ENCODE measurements at regions not wholly inside any gene's neighbourhood (a gene's known extent, or its start where the extent isn't known, plus 50 kb on each side); places are given as distances from the start of the nearest gene placed in this dataset.

DNA sequence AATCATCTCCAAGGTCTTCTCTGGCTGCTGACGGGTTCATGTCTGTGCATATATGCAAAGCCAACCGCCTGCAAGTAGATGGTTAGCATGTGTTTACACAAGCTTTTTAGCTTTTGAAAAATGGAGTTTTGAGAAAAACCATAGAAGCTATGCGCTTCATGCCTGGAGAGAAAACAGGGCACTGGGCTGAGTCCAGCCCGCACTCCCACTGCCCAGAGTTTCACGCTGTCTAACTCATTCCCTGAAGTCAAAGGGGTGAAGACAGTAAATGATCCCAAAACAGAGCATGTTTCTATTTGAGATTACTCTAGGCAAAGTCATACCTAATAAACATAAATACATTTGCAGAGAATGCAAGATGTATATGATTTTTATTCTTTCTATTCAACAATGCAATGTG is 278.8 kb downstream of the IRX2 start:
- TF ChIP-seq CTCF (IDR thresholded peaks at IDR 0.05; ENCODE audit: borderline replicate concordance), result no peak
- no peaks in the 10 kb centered on the region for H3K4me1 ChIP-seq
- H3K27ac ChIP-seq (replicated peaks), result no peak overlapping the region
- intact Hi-C loops (cut with micrococcal nuclease), result no loop called here
- H3K27me3 ChIP-seq (ENCODE audit: low read depth), result peaks cover 60% of the 10 kb centered on the region
- H3K4me3 ChIP-seq, result no peak overlapping the region
- no peak for DNase-seq
- no peaks in the 10 kb centered on the region for H3K36me3 ChIP-seq
- no peaks in the 10 kb centered on the region for H3K9me3 ChIP-seq (replicated peaks)

- intact Hi-C loops (cut with micrococcal nuclease), result no loop called here
- no peaks in the 10 kb centered on the region for H3K9me3 ChIP-seq (replicated peaks)
- TF ChIP-seq CTCF (IDR thresholded peaks at IDR 0.05; ENCODE audit: borderline replicate concordance), result no peak
- H3K4me3 ChIP-seq, result no peak overlapping the region
- no peak for DNase-seq
- peaks cover 62% of the 10 kb centered on the region for H3K27me3 ChIP-seq (ENCODE audit: low read depth)
- no peak overlapping the region for H3K27ac ChIP-seq (replicated peaks)
- H3K4me1 ChIP-seq, result no peaks in the 10 kb centered on the region
- H3K36me3 ChIP-seq, result no peaks in the 10 kb centered on the region
These were observed 280.2 kb downstream of the IRX2 start for GRCh38 chr5:2471152-2471879.

- H3K4me3 ChIP-seq, result no peak overlapping the region
- intact Hi-C loops (cut with micrococcal nuclease), result no loop called here
- H3K9me3 ChIP-seq (replicated peaks), result no peaks in the 10 kb centered on the region
- no peak overlapping the region for H3K27ac ChIP-seq (replicated peaks)
- peaks cover 79% of the 10 kb centered on the region for H3K27me3 ChIP-seq (ENCODE audit: low read depth)
- TF ChIP-seq CTCF (IDR thresholded peaks at IDR 0.05; ENCODE audit: borderline replicate concordance), result no peak
- no peaks in the 10 kb centered on the region for H3K36me3 ChIP-seq
- no peaks in the 10 kb centered on the region for H3K4me1 ChIP-seq
- no peak for DNase-seq
These were observed 284.5 kb downstream of the IRX2 start for GRCh38 chr5:2466966-2467365.

DNA sequence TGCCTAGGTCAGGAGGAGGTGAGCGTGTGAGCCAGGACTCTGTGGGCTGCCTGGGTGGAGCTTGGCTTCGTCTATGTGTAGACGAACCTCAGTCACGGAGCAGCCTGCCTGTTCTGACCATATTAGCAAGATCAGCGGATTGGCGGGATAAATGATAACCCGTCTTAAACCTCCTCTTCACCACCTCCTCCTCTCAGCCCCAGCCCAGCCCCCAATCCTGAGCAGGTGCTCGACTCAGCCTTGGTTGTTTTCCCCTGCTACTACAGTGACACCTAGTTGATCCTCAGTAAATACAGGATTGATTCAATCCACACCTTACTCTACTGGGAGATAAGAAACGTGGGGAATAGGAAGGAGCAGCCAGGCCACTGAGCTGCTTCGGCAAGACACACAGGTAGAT is 286.1 kb downstream of the IRX2 start:
- Histone ChIP-seq H3K4me1 (no peaks in the 10 kb centered on the region), H3K36me3 (no peaks in the 10 kb centered on the region), H3K9me3 (replicated peaks) (no peaks in the 10 kb centered on the region), H3K27me3 (ENCODE audit: low read depth) (peaks cover 85% of the 10 kb centered on the region), H3K27ac (replicated peaks) (no peak overlapping the region), H3K4me3 (no peak overlapping the region)
- no peak for TF ChIP-seq CTCF (IDR thresholded peaks at IDR 0.05; ENCODE audit: borderline replicate concordance)
- DNase-seq, result no peak
- intact Hi-C loops (cut with micrococcal nuclease), result no loop called here

GRCh38 chr5:2464141-2464540 is 287.3 kb downstream of the IRX2 start:
- intact Hi-C loops (cut with micrococcal nuclease), result no loop called here

More at GRCh38 chr5:2464141-2464540, 287.3 kb downstream of the IRX2 start:
- no peak for DNase-seq
- H3K27ac ChIP-seq (replicated peaks), result no peak overlapping the region
- no peak overlapping the region for H3K4me3 ChIP-seq
- no peaks in the 10 kb centered on the region for H3K36me3 ChIP-seq
- no peaks in the 10 kb centered on the region for H3K4me1 ChIP-seq
- H3K9me3 ChIP-seq (replicated peaks), result no peaks in the 10 kb centered on the region
- no peak for TF ChIP-seq CTCF (IDR thresholded peaks at IDR 0.05; ENCODE audit: borderline replicate concordance)
- H3K27me3 ChIP-seq (ENCODE audit: low read depth), result peaks cover 97% of the 10 kb centered on the region

Measured in left ventricle myocardium inferior (tissue), 1 donor.